ENCODE measurements at regions not wholly inside any gene's neighbourhood (a gene's known extent, or its start where the extent isn't known, plus 50 kb on each side); places are given as distances from the start of the nearest gene placed in this dataset.

GRCh38 chrX:27890611-27891010 is 82.8 kb downstream of the MAGEB10 start:
- TF ChIP-seq POU6F1 (CRISPR knock-in tag; IDR thresholded peaks at IDR 0.05; ENCODE audit: borderline replicate concordance, low read depth) (no peak), SNAI2 (CRISPR knock-in tag; IDR thresholded peaks at IDR 0.05) (no peak), ZNF70 (CRISPR knock-in tag; IDR thresholded peaks at IDR 0.05) (no peak), PPARA (CRISPR knock-in tag; IDR thresholded peaks at IDR 0.05; ENCODE audit: borderline replicate concordance) (no peak), ESRRG (CRISPR knock-in tag; IDR thresholded peaks at IDR 0.05) (no peak), ARNTL (CRISPR knock-in tag; IDR thresholded peaks at IDR 0.05; ENCODE audit: borderline replicate concordance, low read depth) (no peak)
- ATAC-seq = peak; percentile 89

GRCh38 chrX:27889878-27890277 is 82.1 kb downstream of the MAGEB10 start:
- peak; percentile 60 for ATAC-seq
- TF ChIP-seq ZNF70 (CRISPR knock-in tag; IDR thresholded peaks at IDR 0.05) (no peak), OSR1 (CRISPR knock-in tag; IDR thresholded peaks at IDR 0.05) (no peak), ZFP3 (CRISPR knock-in tag; IDR thresholded peaks at IDR 0.05) (no peak), ZC3H10 (CRISPR knock-in tag; IDR thresholded peaks at IDR 0.05) (no peak), CSRNP3 (CRISPR knock-in tag; IDR thresholded peaks at IDR 0.05) (no peak), ESRRG (CRISPR knock-in tag; IDR thresholded peaks at IDR 0.05) (no peak), SNAI2 (CRISPR knock-in tag; IDR thresholded peaks at IDR 0.05) (no peak), ZFP30 (CRISPR knock-in tag; IDR thresholded peaks at IDR 0.05) (no peak), TOX (CRISPR knock-in tag; IDR thresholded peaks at IDR 0.05; ENCODE audit: borderline replicate concordance) (no peak), CREB5 (CRISPR knock-in tag; IDR thresholded peaks at IDR 0.05; ENCODE audit: low read depth) (no peak), TSHZ2 (CRISPR knock-in tag; IDR thresholded peaks at IDR 0.05) (no peak), GLIS3 (CRISPR knock-in tag; IDR thresholded peaks at IDR 0.05) (no peak), TCF4 (CRISPR knock-in tag; IDR thresholded peaks at IDR 0.05; ENCODE audit: borderline replicate concordance) (no peak), ISL1 (CRISPR knock-in tag; IDR thresholded peaks at IDR 0.05) (no peak), ZNF565 (CRISPR knock-in tag; conservative IDR thresholded peaks at IDR 0.05; ENCODE audit: low read depth) (no peak)

GRCh38 chrX:27884654-27885053 is 76.9 kb downstream of the MAGEB10 start:
- ATAC-seq = no peak
- no peak for TF ChIP-seq ZNF565 (CRISPR knock-in tag; conservative IDR thresholded peaks at IDR 0.05; ENCODE audit: low read depth)
- no peak for TF ChIP-seq TSHZ2 (CRISPR knock-in tag; IDR thresholded peaks at IDR 0.05)
- TF ChIP-seq PATZ1 (CRISPR knock-in tag; IDR thresholded peaks at IDR 0.05; ENCODE audit: borderline replicate concordance) = no peak
- TF ChIP-seq ESRRG (CRISPR knock-in tag; IDR thresholded peaks at IDR 0.05) = no peak
- no peak for TF ChIP-seq BACH2 (CRISPR knock-in tag; IDR thresholded peaks at IDR 0.05; ENCODE audit: borderline replicate concordance)
- no peak for TF ChIP-seq ZNF70 (CRISPR knock-in tag; IDR thresholded peaks at IDR 0.05)
- no peak for TF ChIP-seq RARB (CRISPR knock-in tag; IDR thresholded peaks at IDR 0.05)
- no peak for TF ChIP-seq TCF4 (CRISPR knock-in tag; IDR thresholded peaks at IDR 0.05; ENCODE audit: borderline replicate concordance)
- no peak for TF ChIP-seq TOX (CRISPR knock-in tag; IDR thresholded peaks at IDR 0.05; ENCODE audit: borderline replicate concordance)
- no peak for TF ChIP-seq ZC3H10 (CRISPR knock-in tag; IDR thresholded peaks at IDR 0.05)
- no peak for TF ChIP-seq POU6F1 (CRISPR knock-in tag; IDR thresholded peaks at IDR 0.05; ENCODE audit: borderline replicate concordance, low read depth)
- no peak for TF ChIP-seq ZFP30 (CRISPR knock-in tag; IDR thresholded peaks at IDR 0.05)
- TF ChIP-seq OSR1 (CRISPR knock-in tag; IDR thresholded peaks at IDR 0.05) = no peak
- no peak for TF ChIP-seq SNAI2 (CRISPR knock-in tag; IDR thresholded peaks at IDR 0.05)
- TF ChIP-seq CSRNP3 (CRISPR knock-in tag; IDR thresholded peaks at IDR 0.05) = no peak

Measured in SK-N-SH treated with all-trans-retinoic acid at 6 μM for 48 hours (cell line).